Fibroblast of mammary gland (primary cell): ENCODE measurements at regions not wholly inside any gene's neighbourhood (a gene's known extent, or its start where the extent isn't known, plus 50 kb on each side); places are given as distances from the start of the nearest gene placed in this dataset.
A peak's percentile ranks its signal among the peaks of the same experiment; 100 is the strongest.
"Not testable (repeated sequence)": the region's sequence is repeated elsewhere in the genome, so short reads cannot be mapped to it uniquely, and the experiment has no call there.

Source experiments
- DNase-seq: peaks from one replicate; pipeline ENCODE4 v3.0.0-alpha.2; 2010; ENCODE audit warnings: low read depth
- H3K4me3 ChIP-seq: 2 replicates; pipeline ENCODE4 v1.5.1; 2011; ENCODE audit warnings: low read depth, mild to moderate bottlenecking, low read length, moderate library complexity; ENCODE audit not compliant: control insufficient read depth
- TF ChIP-seq, protein P1 (sequence below): conservative IDR thresholded peaks from 2 replicates; pipeline ENCODE4 v1.5.1; 2011; ENCODE audit warnings: low read depth, low read length, inconsistent platforms; ENCODE audit not compliant: control insufficient read depth, insufficient read depth

DNA sequence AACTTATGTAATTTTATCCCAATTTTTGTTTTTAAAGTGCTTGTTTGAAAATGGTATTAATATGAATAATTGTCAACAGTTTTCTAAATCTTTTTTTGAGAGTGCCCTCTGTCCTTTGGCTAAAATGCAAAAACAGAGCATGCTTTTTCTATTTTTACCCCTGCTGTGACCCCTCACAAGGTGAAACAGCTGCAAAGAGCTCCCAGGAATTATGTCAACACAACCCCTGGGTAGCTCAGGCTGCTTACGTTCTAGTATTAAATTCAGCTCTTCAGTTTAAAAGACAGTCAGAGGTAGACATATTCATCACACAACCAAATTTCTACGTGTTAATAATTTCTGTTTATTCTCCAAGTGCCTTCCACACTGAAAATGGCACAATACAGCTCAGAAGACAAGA lies 367.5 kb downstream of the PRDM5 start:
- no peak for DNase-seq
- H3K4me3 ChIP-seq = no peak overlapping the region
- TF ChIP-seq, protein P1, sequence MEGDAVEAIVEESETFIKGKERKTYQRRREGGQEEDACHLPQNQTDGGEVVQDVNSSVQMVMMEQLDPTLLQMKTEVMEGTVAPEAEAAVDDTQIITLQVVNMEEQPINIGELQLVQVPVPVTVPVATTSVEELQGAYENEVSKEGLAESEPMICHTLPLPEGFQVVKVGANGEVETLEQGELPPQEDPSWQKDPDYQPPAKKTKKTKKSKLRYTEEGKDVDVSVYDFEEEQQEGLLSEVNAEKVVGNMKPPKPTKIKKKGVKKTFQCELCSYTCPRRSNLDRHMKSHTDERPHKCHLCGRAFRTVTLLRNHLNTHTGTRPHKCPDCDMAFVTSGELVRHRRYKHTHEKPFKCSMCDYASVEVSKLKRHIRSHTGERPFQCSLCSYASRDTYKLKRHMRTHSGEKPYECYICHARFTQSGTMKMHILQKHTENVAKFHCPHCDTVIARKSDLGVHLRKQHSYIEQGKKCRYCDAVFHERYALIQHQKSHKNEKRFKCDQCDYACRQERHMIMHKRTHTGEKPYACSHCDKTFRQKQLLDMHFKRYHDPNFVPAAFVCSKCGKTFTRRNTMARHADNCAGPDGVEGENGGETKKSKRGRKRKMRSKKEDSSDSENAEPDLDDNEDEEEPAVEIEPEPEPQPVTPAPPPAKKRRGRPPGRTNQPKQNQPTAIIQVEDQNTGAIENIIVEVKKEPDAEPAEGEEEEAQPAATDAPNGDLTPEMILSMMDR = no peak

DNA sequence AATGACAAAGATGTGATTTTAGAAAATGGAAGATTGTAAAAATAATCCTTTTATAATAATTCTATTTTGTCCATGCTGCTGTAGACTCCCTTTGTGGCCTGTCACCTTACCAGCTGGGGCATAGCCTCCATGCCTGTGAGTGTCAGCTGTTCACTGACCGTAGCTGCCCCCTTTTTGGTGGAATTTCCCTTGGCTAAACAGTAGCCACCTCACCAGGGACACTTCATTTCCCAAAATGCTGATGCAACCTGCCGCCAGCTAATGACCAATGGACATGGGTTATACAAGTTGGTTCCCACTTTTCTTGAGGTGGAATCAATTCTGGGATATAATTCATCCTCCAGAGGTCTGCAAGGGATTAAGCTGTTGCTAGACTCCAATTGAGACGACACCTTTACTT lies 368.4 kb downstream of the PRDM5 start:
- no peak for DNase-seq
- H3K4me3 ChIP-seq = no peak overlapping the region
- TF ChIP-seq, protein P1 = no peak

DNA sequence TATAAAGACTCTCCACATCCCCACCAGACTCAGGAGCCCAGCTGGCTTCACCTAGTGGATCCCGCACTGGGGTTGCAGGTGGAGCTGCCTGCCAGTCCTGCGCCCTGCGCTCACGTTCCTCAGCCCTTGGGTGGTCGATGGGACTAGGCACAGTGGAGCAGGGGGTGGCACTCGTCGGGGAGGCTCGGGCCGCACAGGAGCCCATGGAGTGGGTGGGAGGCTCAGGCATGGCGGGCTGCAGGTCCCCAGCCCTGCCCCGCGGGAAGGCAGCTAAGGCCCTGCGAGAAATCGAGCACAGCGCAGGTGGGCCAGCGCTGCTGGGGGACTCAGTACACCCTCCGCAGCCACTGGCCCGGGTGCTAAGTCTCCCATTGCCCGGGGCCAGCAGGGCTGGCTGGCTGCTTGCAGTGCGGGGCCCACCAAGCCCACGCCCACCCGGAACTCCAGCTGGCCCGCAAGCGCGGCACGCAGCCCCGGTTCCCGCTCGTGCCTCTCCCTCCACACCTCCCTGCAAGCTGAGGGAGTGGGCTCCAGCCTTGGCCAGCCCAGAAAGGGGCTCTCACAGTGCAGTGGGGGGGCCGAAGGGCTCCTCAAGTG lies 371.8 kb downstream of the PRDM5 start:
- not testable (repeated sequence) for DNase-seq, H3K4me3 ChIP-seq

DNA sequence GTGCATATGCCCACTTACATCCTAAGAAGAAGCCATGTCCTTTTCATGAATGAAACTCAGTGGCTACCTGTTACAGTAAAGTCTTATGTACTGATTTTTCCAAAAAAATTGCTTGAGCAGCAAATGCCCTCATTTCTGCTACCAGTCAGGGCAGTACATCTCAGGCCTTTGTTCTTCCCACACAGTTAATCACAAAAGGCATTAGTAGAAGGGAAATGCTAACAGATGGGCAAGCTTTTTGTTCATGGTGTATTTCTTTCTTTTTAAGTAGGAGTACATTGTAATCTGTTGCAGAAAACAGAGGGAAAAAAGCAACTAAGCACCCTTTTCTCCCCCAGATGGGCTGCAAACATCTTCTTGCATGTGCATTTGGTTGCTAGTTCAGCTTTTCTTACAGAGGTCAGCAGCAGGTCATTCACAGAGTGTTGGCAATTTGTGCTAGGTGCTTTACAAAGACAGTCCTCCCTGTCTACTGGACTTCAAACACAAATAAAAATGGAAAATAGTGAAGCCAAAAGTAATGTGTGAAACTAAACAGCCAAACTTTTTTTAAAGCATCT lies 373.4 kb downstream of the PRDM5 start:
- TF ChIP-seq, protein P1 = no peak
- no peak for DNase-seq
- no peak overlapping the region for H3K4me3 ChIP-seq

DNA sequence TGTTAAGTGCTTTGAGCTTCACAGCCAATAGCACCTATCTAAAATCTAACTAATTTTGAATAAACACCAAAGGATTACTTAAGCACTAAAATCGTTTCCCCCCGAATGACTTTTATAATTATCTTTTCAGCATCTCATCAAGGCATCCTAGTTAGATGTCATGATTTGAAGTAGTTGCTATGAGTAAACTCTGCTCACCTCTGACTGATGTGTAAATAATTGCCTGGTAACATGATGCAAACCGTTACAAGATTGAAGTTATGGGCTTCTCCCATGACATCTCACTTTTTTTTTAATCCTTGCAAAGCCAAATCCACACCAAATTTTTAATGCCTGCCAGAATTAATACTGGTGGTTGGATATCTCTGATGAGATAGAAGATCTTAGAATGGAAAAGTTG lies 377.1 kb downstream of the PRDM5 start:
- TF ChIP-seq, protein P1 = no peak
- no peak for DNase-seq
- H3K4me3 ChIP-seq = no peak overlapping the region

DNA sequence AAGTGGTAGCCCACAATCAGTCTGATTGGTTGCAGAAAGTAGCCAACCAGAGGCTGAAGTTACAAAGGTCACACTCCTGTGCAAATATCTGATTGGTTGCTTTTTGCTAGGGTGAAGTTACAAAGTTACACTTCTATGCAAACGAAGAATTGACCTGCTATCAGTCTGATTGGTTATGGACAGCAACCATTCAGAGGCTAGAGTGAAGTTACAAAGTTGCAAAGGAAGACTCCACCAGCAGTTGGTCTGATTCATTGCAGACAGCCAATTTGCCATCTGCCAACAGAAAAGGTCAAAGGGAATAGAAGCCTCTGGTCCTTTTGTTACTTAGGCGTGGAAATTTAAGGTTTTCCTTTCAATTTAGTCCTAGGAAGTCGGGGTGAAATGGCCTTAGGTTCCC lies 377.7 kb downstream of the PRDM5 start:
- H3K4me3 ChIP-seq = no peak overlapping the region
- TF ChIP-seq, protein P1 = no peak
- DNase-seq = peak; percentile 1

DNA sequence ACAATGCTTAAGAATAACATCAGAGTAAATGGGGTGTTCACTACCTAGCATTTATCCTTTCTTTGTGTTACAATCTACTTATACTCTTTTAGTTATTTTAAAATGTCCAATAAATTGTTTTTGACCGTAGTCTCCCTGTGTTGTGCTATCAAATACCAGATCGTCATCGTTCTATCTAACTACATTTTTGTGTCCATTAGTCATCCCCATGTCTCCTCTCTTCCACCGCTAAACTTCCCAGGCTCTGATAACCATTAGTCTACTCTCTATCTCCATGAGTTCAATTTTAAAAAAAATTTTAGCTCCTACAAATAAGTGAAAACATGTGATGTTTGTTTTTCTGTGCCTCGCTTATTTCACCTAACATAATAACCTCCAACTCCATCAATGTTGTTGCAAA lies 381.9 kb downstream of the PRDM5 start:
- no peak overlapping the region for H3K4me3 ChIP-seq
- peak; percentile 6 for DNase-seq
- TF ChIP-seq, protein P1 = no peak
